Umbilical cord (tissue), 1 donor: ENCODE measurements at regions not wholly inside any gene's neighbourhood (a gene's known extent, or its start where the extent isn't known, plus 50 kb on each side); places are given as distances from the start of the nearest gene placed in this dataset.

ENCODE experiments used
- DNase-seq: peaks from one replicate; pipeline ENCODE4 v3.0.0-alpha.2; 2015; ENCODE audit warnings: low spot score

DNA sequence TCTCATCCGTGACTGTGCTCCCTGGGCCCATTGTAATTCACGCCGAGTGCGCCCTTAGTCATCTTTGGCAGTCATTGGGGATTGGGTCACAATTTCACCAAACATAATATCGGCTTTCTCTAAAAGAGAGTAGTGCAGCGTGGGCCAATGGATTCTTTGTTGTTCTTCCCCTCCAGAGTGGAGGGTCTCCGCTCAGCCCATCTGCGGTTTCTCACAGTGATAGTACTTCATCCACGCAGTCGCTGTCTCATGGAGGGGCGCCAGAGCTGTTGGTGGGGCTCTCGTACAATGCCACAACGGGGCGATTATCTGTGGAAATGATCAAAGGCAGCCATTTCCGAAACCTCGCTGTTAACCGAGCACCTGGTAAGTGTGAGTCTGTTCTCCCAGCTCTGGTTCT, 321.8 kb downstream of the SNAPC1 start:
- DNase-seq = no peak

DNA sequence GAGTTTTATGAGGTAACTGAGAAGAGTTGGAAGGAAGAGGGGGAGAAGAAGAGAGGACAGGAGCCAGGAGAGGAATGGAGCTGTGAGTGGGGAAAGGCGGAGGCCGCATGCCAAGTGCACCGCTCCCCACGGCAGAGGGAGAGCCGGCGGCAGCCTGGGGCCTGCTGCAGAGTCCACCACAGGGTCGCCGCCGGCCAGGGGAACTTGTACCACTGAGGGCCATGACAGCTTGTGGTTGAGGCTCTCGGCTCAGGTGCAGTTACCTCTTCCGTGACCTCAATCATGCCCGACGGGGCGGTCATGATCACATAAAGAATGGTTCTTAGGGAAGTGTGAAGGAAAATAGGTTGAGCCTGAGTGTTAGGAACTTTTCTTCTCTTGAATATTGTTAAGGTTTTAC, 325.0 kb downstream of the SNAPC1 start:
- no peak for DNase-seq

DNA sequence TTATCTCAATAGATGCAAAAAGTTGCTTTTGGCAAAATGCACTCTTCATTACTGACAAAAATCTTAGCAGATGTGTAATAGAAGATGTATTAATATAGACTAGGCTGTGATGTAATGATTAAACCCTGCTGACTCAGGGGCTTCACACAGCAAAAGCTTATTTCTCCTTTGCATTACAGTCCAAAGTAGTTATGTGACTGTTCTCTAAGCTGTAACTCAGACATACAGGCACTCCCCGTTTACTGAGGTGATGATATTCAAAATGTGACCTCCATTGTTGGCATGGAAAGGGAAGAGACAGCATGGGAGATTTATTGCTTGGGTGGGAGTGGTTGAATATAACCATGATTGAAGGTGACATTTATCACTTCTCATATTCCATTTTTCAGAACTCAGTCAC, 331.5 kb downstream of the SNAPC1 start:
- DNase-seq = no peak

DNA sequence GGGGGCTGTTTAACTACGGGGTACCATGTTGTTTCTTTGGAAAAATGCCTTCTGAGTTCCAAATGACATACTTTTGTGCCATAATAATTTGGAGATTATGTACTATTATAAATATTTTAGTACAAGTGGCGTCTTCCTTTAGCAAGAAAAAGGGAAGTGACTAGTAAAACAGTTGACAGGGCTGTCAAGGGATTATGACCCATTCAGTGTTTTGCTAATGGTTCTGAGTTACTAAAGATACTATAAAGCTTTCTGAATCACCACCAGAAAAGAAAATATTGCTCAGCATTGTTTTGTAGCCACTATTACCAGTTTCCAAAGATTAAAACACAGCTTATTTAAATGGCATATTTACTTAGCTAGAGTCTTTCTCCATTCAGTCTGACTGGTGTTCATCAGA, 334.9 kb downstream of the SNAPC1 start:
- no peak for DNase-seq

DNA sequence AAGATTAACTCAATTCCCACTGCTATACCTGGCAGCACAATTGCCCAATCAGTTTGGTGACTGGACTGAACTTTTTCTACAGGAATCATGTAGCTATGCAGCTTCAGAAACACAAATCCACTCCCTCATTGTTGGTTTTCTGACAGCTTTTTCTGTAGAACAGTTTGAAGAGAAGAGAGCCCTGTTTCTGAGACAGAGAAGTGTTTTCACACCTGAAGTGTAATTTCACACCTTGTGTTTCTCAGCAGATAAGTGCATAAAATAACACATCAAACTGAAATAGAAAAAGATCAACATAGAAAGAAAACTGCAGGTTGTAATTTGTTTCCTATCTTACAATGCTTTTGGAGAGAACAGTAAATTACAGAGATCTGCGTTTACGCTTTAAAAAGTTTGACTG, 335.6 kb downstream of the SNAPC1 start:
- no peak for DNase-seq

DNA sequence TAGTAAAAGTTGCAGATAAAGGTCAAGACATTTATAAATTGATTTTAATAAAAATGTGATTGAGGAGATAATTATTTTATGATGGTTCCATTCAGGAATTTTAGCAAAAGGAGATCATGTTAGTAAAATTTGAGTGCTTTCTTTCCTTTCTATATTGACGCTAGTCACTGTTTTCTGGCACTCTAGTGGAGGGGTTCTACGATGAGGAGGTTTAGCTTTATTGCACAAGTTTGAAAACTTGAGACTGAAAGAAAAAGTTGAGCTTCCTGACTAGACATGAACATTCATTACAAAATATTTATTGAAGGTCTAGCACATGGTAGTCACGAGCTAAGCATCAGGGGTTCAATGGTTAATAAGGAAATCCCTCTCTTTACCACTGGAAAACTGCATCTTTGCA, 336.1 kb downstream of the SNAPC1 start:
- DNase-seq = no peak

DNA sequence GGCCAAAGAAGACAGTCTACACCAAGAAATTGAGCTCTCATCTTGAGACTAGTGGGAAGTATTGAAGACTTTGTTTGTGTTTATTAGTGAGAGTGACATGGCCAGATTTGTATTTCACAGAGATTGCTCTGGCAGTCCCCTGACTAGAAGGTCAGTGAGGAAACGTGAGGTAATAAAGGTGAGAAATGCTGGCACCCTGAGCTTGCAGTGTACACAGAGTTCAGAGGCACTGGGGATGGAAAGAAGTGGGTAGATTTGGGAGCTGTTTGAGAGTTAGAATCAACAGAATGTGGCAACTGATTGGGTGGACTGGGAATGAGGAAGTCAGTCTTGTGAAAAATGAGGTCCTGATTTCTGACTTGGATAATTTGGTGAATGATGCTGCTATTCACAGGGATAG, 336.9 kb downstream of the SNAPC1 start:
- no peak for DNase-seq

DNA sequence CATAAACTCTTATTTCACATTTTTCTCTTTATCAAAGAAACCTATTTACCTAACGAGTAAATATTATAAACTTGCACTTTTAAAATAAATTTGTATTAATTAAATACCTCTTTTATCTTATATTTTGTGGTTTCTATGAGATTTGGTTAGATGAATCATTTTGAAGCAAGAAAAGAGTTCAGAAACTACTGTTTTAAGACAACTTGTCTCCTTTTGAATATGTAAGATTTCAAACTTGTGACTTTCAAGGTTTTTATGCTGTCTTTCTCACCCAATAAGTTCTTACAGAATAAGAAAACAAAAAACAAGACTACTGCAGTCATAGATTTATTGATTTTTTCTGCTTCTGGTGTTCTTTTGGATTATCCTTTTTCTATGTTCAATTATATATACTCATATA, 339.0 kb downstream of the SNAPC1 start:
- no peak for DNase-seq

DNA sequence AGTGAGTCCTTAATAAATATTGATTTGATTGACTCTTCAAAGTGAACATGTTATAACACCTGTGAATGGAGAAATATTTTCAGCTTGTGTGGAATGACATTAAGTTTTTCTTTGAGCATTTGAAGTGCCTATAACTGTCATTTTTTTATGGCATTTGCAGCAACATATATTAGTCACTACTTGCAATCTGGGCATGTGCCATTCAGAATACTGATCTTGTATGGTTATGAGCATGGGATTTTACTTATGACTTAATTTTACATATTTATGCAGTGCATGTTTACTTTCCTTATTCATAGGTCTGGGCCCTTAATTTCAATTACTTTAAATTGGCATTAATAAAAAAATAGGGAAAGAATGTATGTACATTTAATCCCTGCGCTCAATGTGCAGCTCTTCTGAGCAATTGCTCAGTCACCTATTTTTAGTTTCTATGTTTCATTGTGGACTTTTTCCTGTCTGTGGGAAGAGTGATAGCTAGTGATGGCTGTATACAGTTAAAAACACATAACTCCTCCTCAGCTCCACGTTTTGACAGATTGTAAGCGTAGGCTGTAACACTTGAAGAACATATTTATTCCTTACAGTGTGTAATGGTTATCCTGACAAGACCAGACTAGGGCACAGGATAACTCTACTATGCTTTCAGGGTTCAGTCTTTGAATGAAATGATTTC, 339.6 kb downstream of the SNAPC1 start:
- no peak for DNase-seq

DNA sequence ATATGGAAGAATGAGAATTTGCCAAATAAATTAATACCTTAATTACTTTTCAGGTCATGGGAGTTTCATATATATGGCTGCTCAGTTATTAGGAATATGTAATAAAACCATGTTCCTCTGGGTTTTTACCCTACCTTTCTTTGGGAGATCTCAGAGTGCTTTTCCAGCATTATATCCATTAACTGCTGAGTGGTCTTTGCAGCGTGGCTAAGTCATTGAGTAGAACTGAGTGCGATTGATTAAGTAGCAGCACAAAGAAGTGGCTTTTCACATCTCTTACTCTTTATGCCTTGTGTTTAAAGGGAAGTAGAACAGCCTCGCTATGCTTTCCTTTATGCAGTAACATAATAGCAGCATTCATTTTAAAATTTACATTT, 340.1 kb downstream of the SNAPC1 start:
- DNase-seq = no peak

DNA sequence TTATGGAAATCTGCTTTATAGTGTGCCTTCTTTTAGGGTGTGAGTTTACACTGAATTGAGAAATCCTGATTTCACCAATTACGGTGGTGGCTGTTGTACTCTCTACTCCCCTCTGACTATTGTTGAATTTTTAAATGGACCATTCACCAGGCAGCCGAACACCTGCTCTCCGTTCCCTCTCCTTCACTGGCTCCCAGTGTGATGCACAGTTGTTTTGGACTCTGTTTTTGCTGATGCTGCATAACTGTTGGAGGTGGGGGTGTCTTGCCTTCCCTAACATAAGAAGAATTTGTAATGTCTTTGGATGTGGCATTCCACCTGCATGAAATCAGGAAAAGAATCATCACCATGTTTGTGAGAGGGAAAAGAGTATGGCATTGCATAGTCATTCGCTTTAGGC, 341.2 kb downstream of the SNAPC1 start:
- DNase-seq = no peak

DNA sequence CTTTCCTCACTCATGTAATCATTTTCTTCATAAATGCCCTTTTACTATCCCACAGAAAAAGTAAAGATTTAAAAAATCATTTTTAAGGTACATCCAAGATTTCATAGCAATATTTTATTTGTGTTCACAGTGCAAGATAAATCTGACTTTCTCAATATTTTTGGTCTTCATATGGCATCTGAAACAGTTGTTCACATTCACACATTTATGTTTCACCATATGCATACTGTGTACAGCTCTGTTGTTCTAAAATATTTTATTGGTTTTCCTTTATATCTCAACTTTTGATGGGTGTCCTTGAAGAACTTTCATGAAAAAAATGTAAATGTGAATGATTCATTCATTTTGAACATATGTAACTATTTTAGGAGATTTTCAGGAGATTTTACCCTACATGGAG, 348.7 kb downstream of the SNAPC1 start:
- DNase-seq = no peak

DNA sequence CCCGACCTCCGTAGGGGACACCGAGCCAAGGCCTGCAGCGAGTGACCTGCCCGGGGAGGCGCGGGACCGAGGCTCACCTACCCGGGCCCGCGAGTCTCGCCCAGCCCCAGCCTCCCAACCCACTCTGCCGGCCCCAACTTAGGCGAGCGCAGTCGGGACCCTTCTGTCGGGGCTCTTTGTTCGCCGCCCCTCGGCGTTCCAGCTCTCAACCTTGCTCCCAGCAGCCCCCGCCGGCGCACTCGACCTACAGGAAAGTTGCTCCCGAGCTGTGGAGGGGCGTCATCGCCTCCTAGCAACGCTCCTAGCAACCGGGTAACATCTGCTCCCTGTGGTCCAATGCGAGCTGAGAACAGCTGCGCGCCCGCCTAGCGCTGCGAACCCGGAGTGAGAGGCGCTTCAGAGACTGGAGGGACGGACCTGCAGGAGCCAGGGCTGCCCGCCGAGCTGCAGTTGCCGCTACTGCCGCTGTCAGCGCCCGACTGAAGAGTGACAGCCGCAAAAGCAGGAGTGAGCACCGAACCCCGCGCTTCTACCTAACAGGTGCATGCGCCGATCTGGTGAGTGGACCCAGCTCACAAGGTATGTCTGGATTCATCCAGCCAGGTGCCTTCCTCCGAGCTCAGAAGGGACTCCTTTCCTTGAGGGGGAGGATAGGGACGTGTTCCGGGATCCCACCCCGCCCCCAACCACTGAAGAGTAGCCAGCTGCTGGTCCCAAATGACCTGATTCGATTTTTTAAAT, 355.0 kb downstream of the SNAPC1 start:
- peak; percentile 91 for DNase-seq

DNA sequence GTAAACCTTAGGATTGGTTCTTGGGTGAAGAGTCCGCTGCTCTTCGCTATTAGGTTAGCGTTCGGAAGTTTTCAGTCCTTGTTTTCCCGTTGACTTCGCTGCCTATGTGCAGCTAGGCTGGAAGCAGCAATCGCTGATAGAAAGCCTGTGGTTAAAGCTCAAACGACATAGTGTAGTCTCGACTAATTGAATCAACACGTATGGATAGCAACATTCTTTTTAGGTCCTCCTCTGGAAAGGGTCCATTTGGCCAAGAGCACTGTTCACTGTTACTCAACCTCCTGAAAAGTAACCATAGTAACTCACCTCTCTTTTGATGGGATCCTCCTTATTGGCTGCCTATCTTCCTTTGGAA, 355.5 kb downstream of the SNAPC1 start:
- DNase-seq = no peak

DNA sequence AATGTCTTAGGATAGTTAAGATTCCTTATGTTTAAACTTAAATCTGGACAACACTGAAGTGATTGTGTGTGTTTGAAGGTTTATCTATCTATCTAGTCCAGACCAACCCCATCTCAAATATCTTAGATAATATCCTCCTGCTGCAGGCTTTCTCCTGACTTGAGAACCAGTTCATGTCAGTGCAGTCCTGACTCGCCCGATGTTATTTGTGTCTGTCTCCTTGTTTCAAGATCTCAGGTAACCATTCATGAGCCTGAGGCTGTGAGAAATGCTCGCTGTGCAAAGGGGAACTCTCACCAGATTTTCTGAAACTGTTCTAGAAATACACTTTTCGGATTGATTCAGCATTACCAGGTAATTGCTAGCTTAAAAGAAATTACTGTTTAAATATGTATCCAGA, 356.2 kb downstream of the SNAPC1 start:
- DNase-seq = peak; percentile 25

DNA sequence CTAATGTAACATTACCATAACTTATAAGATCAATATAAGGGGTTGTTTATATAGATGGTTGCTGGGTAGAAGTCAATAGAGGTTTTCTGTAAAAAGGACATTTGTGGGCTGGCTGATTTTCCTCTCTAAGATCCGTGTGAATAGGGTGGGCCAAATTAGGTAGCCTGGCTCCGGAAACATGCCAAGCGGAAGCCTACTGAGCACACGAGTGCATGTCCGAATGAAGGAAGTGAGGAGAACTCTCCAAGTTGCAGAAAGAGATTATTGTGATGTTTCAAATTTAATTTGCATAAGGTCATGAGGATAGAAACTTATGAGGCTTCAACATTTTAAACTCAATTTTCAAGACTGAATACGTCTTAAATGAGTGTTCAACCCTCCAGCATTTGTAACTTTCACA, 356.7 kb downstream of the SNAPC1 start:
- DNase-seq = no peak

DNA sequence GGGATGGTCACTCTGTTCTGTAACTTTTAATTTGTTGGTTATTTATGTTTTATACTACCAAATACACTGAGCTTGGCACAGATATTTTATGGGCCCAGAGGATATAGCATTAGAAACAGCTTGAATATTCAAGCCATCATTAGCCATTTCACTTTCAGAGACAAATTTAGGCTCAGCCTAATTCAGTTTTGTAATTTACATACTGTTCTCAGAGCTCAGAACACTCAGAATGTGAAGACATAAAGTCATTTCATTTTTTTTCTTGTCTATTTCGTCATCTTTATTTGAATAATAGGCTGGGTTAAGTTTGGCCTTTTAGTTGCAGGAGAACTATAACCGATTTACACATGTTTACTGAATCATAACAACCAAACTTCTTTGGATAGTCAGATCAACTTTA, 361.7 kb downstream of the SNAPC1 start:
- DNase-seq = no peak

DNA sequence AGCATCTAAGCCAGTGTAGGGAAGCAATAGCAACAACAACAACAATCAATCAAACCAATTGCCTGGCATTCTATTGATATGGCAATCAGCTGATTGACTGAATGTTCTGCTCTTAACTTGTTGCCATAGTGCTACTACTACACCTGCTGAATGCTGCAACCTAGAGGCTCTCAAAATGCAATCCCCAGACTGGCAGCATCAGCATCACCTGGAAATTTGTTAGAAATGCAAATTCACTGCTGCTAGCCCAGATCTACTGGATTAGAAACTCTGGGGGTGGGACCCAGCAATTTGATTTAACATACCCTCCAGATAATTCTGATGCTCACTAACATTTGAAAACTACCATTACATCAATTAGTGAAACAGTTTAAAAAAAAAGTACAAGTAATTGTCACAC, 363.6 kb downstream of the SNAPC1 start:
- DNase-seq = no peak

DNA sequence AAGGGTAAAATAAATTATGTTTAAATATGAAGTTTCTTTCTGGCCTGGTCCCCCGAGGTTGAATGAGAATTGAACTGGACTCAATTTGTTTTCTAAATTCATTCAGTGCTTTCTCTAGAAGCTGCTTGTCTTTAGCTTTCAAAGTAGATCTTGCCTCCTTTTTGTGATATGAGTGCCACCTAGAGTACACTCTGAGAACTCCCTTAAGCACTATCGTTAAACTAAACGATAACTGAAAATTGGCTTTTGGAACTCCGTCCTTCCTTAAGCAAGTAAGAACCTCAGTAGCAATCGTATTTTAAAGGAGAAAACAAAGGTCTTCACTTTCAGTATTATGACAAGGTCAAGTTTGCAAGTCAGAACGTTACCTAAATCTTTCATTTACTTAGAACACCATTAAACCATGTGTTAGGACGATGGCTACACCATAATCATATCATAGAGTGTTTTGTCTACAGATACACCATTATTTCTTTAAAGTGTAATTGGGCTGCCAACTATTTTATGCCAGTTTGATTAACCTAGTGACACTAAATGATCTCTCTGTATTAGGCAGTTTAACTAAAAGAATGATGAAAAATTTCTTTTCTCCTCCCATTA, 364.8 kb downstream of the SNAPC1 start:
- DNase-seq = peak; percentile 71

DNA sequence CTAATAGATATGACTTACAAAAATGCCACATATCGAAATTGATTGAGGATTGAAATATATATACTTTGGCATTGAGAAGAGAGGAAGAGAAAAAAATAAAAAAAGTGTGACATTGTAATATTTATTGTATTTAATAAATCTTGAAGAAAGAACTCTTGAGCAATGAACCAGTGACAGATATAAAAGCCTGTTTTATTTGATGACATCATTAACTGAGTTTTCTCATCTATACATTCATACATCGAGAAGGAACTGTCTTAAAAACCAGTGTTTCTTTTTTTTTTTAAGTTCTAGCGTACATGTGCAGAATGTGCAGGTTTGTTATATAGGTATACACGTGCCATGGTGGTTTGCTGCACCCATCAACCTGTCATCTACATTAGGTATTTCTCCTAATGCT, 368.2 kb downstream of the SNAPC1 start:
- no peak for DNase-seq

DNA sequence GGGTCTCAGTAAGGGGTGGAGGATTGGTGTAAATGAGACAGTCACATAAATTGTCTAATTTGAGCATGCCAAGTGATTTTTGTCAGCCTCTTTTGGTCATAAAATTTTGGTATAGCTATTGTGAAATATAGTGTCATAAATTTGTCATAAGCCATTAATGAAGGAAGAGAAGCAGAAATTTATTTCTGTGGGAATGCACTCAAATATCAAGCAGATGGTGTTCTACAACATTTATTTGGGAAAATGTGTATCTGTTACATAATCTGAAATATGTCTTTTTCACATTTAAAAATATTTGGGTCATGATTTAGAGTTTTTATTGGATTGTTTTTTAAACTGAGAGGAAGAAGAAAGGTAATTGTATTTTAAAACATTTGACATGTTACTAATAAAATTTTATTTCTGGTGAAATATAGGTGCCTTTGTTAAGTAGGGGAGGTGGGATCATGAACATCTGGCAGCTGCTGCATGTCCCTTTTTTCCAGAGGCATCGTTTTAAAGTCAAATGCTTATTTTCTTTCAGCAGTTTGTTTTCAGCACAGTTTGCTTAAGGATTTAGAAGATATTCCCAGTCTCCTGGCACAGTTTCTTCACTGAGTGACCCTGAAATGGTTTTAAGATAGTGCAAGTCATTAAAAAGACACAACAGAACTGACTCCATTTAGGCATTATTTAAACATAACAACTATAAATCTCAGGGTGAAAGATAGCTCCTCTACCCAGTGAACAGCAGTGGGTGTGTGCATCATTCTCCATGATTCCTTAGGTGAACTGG, 371.7 kb downstream of the SNAPC1 start:
- peak; percentile 35 for DNase-seq

DNA sequence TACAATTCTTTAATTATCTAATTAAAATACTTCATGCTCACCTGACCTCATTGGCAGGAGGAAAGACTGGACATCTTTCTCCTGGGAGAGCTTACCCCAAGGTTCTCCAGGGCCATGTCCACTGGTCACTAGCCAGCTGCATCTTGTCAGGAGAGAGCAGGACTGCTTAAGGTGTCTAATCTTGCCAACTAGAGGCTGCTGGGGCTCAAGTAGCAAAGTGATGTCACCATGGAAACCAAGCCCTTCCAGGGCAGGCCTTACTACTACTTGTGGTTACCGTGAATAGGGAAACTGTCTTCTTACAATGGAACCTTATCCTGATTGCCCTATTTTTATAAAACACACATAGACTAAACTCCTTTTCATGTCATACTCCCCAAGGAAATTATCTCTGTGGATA, 376.4 kb downstream of the SNAPC1 start:
- peak; percentile 52 for DNase-seq

DNA sequence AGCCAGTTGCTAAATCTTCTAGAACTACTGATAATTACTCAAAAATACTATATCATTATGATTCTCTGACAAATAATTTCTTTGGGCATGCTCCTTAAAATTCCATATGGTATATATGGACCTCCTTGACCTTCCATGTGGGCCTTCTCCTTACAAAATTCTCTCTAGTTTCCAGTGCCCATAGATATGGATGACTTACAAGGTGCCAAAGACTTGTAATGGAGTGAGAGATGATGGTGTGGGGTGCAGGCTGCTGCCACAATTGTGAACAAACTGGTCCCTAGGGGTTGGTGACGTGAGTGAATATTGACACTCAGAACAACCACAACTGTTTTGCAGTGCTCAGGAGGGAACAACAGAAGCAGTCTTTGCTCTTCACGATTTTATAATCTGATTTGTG, 378.9 kb downstream of the SNAPC1 start:
- DNase-seq = no peak
